ENCODE measurements at regions not wholly inside any gene's neighbourhood (a gene's known extent, or its start where the extent isn't known, plus 50 kb on each side); places are given as distances from the start of the nearest gene placed in this dataset.

GRCh38 chr20:4083098-4083865 lies 65.3 kb upstream of the SMOX start:
- Histone ChIP-seq H3K9me3 (ENCODE audit: control insufficient read depth, insufficient read depth, low read depth, low read length) (no peaks in the 10 kb centered on the region), H3K4me2 (ENCODE audit: extremely low read depth, insufficient read depth, low read length) (peak overlapping the region; percentile 58), H3K79me2 (ENCODE audit: control insufficient read depth, insufficient read depth, low read length) (no peaks in the 10 kb centered on the region), H4K20me1 (ENCODE audit: control insufficient read depth, extremely low read depth, insufficient read depth, low read length) (no peaks in the 10 kb centered on the region), H3K27me3 (ENCODE audit: control insufficient read depth, insufficient read depth, low read length) (no peaks in the 10 kb centered on the region), H2AFZ (ENCODE audit: low read length) (no peak overlapping the region), H3K36me3 (ENCODE audit: control insufficient read depth, insufficient read depth, low read length) (no peaks in the 10 kb centered on the region), H3K4me3 (replicated peaks in 1 of 4; ENCODE audit: control extremely low read depth in 1 of 4, insufficient read depth in 1 of 4, low read depth in 3 of 4, low read length in 4 of 4) (no peak overlapping the region), H3K9ac (ENCODE audit: insufficient read depth, low read length) (no peak overlapping the region), H3K4me1 (ENCODE audit: control insufficient read depth, extremely low read depth, insufficient read depth, low read length) (peaks cover 21% of the 10 kb centered on the region), H3K27ac (ENCODE audit: insufficient read depth, low read length) (peak overlapping the region; percentile 99)
- TF ChIP-seq, protein P1, sequence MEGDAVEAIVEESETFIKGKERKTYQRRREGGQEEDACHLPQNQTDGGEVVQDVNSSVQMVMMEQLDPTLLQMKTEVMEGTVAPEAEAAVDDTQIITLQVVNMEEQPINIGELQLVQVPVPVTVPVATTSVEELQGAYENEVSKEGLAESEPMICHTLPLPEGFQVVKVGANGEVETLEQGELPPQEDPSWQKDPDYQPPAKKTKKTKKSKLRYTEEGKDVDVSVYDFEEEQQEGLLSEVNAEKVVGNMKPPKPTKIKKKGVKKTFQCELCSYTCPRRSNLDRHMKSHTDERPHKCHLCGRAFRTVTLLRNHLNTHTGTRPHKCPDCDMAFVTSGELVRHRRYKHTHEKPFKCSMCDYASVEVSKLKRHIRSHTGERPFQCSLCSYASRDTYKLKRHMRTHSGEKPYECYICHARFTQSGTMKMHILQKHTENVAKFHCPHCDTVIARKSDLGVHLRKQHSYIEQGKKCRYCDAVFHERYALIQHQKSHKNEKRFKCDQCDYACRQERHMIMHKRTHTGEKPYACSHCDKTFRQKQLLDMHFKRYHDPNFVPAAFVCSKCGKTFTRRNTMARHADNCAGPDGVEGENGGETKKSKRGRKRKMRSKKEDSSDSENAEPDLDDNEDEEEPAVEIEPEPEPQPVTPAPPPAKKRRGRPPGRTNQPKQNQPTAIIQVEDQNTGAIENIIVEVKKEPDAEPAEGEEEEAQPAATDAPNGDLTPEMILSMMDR (conservative IDR thresholded peaks at IDR 0.05 in 1 of 2, IDR thresholded peaks at IDR 0.05 in 1 of 2; ENCODE audit: low read depth in 1 of 2, low read length in 2 of 2) = no peak
- no peak for TF ChIP-seq EZH2 (IDR thresholded peaks at IDR 0.05; ENCODE audit: low read length, missing control alignments)
- no peak for DNase-seq (ENCODE audit: low read depth in 2 of 2)

- TF ChIP-seq, protein P1 (conservative IDR thresholded peaks at IDR 0.05 in 1 of 2, IDR thresholded peaks at IDR 0.05 in 1 of 2; ENCODE audit: low read depth in 1 of 2, low read length in 2 of 2) = no peak
- TF ChIP-seq EZH2 (IDR thresholded peaks at IDR 0.05; ENCODE audit: low read length, missing control alignments) = no peak
- H3K9me3 ChIP-seq (ENCODE audit: control insufficient read depth, insufficient read depth, low read depth, low read length) = no peaks in the 10 kb centered on the region
- peaks cover 21% of the 10 kb centered on the region for H3K4me1 ChIP-seq (ENCODE audit: control insufficient read depth, extremely low read depth, insufficient read depth, low read length)
- H2AFZ ChIP-seq (ENCODE audit: low read length) = peak overlapping the region; percentile 93
- no peaks in the 10 kb centered on the region for H4K20me1 ChIP-seq (ENCODE audit: control insufficient read depth, extremely low read depth, insufficient read depth, low read length)
- peak overlapping the region in 2 of 4 experiments; percentile 14 to 21 for H3K4me3 ChIP-seq (replicated peaks in 1 of 4; ENCODE audit: control extremely low read depth in 1 of 4, insufficient read depth in 1 of 4, low read depth in 3 of 4, low read length in 4 of 4)
- peak overlapping the region; percentile 66 for H3K9ac ChIP-seq (ENCODE audit: insufficient read depth, low read length)
- no peaks in the 10 kb centered on the region for H3K79me2 ChIP-seq (ENCODE audit: control insufficient read depth, insufficient read depth, low read length)
- peak; percentile 83 to 86 for DNase-seq (ENCODE audit: low read depth in 2 of 2)
- H3K36me3 ChIP-seq (ENCODE audit: control insufficient read depth, insufficient read depth, low read length) = no peaks in the 10 kb centered on the region
- H3K4me2 ChIP-seq (ENCODE audit: extremely low read depth, insufficient read depth, low read length) = peak overlapping the region; percentile 85
- no peaks in the 10 kb centered on the region for H3K27me3 ChIP-seq (ENCODE audit: control insufficient read depth, insufficient read depth, low read length)
- peak overlapping the region; percentile 99 for H3K27ac ChIP-seq (ENCODE audit: insufficient read depth, low read length)
Measured at GRCh38 chr20:4082406-4083097, 66.1 kb upstream of the SMOX start.

DNA sequence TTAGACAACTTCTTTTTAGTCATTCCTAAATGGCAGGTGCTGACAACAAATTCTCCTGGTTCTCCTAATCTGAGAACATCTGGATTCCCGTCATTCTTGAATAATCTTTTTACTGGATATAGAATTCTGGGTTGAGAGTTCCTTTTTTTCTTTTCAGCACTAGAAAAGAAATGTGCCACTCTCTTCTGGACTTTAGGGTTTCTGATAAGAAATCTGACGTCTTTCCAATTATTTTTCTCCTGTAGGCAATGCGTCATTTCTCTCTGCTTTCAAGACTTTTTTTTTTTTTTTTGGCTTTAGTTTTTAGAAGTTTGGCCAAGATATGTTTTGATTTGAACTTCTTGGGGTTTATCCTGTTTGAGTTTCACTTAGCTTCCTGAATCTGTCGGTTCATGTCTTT lies 66.1 kb upstream of the RNF24 start:
- no peak overlapping the region for H3K4me2 ChIP-seq (ENCODE audit: extremely low read depth, insufficient read depth, low read length)
- H4K20me1 ChIP-seq (ENCODE audit: control insufficient read depth, extremely low read depth, insufficient read depth, low read length) = no peaks in the 10 kb centered on the region
- no peaks in the 10 kb centered on the region for H3K79me2 ChIP-seq (ENCODE audit: control insufficient read depth, insufficient read depth, low read length)
- no peaks in the 10 kb centered on the region for H3K27me3 ChIP-seq (ENCODE audit: control insufficient read depth, insufficient read depth, low read length)
- peak overlapping the region; percentile 99 for H3K27ac ChIP-seq (ENCODE audit: insufficient read depth, low read length)
- no peak overlapping the region for H2AFZ ChIP-seq (ENCODE audit: low read length)
- peaks cover 24% of the 10 kb centered on the region for H3K4me1 ChIP-seq (ENCODE audit: control insufficient read depth, extremely low read depth, insufficient read depth, low read length)
- H3K9me3 ChIP-seq (ENCODE audit: control insufficient read depth, insufficient read depth, low read depth, low read length) = no peaks in the 10 kb centered on the region
- no peak for TF ChIP-seq EZH2 (IDR thresholded peaks at IDR 0.05; ENCODE audit: low read length, missing control alignments)
- TF ChIP-seq, protein P1 (conservative IDR thresholded peaks at IDR 0.05 in 1 of 2, IDR thresholded peaks at IDR 0.05 in 1 of 2; ENCODE audit: low read depth in 1 of 2, low read length in 2 of 2) = no peak
- peak; percentile 57 to 68 for DNase-seq (ENCODE audit: low read depth in 2 of 2)
- no peaks in the 10 kb centered on the region for H3K36me3 ChIP-seq (ENCODE audit: control insufficient read depth, insufficient read depth, low read length)
- no peak overlapping the region for H3K9ac ChIP-seq (ENCODE audit: insufficient read depth, low read length)
- no peak overlapping the region for H3K4me3 ChIP-seq (replicated peaks in 1 of 4; ENCODE audit: control extremely low read depth in 1 of 4, insufficient read depth in 1 of 4, low read depth in 3 of 4, low read length in 4 of 4)
